ENCODE measurements at regions not wholly inside any gene's neighbourhood (a gene's known extent, or its start where the extent isn't known, plus 50 kb on each side); places are given as distances from the start of the nearest gene placed in this dataset.

GRCh38 chr6:151679941-151680340 is 127.5 kb upstream of the ESR1 start:
- POLR2A ChIA-PET (ENCODE audit: unreplicated experiment) = no interaction called here
- Histone ChIP-seq H4K20me1 (ENCODE audit: insufficient read depth) (no peaks in the 10 kb centered on the region), H3K4me1 (replicated peaks; ENCODE audit: insufficient read depth) (no peaks in the 10 kb centered on the region), H3K4me2 (no peak overlapping the region), H3F3A (ENCODE audit: insufficient read depth, low read depth) (no peaks in the 10 kb centered on the region), H3K9me2 (ENCODE audit: insufficient read depth) (no peaks in the 10 kb centered on the region), H3K9me3 (ENCODE audit: insufficient read depth, low read depth) (no peaks in the 10 kb centered on the region), H3K79me2 (ENCODE audit: low read depth) (no peaks in the 10 kb centered on the region), H3K27ac (no peak overlapping the region), H3K4me3 (no peak overlapping the region), H3K36me3 (ENCODE audit: low read depth) (no peaks in the 10 kb centered on the region), H2AFZ (no peak overlapping the region), H3K27me3 (ENCODE audit: insufficient read depth, low read depth) (no peaks in the 10 kb centered on the region)
- no peak for DNase-seq
- no TSS peak for BruUV-seq (replicated peaks)
- intact Hi-C loops (cut with micrococcal nuclease; ENCODE audit: unreplicated experiment) = loop anchor here (5.0 kb wide), 2 partner anchors 82 to 447 kb away; no protein-coding TSS in a partner anchor
- TF ChIP-seq EZH2 (IDR thresholded peaks at IDR 0.05; ENCODE audit: low read depth) = no peak
- TF ChIP-seq, protein P1, sequence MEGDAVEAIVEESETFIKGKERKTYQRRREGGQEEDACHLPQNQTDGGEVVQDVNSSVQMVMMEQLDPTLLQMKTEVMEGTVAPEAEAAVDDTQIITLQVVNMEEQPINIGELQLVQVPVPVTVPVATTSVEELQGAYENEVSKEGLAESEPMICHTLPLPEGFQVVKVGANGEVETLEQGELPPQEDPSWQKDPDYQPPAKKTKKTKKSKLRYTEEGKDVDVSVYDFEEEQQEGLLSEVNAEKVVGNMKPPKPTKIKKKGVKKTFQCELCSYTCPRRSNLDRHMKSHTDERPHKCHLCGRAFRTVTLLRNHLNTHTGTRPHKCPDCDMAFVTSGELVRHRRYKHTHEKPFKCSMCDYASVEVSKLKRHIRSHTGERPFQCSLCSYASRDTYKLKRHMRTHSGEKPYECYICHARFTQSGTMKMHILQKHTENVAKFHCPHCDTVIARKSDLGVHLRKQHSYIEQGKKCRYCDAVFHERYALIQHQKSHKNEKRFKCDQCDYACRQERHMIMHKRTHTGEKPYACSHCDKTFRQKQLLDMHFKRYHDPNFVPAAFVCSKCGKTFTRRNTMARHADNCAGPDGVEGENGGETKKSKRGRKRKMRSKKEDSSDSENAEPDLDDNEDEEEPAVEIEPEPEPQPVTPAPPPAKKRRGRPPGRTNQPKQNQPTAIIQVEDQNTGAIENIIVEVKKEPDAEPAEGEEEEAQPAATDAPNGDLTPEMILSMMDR (conservative IDR thresholded peaks at IDR 0.05) = no peak
- CTCF ChIA-PET = interaction anchor here (0.6 kb wide), 1 partner anchor 474 kb away, joined by 3 read pairs; no protein-coding TSS in a partner anchor

DNA sequence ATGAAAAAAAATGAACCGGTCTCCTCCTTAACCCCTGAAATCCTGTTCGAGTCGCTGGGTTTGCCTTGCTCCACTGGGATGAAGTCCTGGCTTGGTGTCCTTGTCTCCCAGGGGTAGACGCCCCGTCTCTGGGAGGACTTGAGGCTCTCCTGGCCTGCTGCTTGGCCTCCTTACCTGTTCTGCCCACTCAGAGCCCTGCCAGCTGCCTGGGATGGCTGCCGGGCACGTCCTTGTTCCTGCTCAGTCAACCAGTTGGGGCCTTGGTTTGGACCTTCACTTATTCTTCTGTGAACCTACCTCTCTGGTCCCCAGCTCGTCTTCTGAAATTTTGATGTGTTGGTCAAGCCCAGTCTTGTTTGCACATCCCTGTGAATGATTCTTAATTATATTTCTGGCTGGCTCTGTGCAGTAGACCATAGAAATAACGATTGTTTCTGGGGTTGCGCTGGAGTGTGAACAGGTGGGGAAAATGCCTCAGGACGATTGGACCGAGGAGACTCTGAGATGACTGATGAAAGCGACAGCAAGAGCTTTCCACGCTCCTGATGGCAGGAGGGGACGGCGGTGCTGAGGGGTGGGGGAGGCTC is 126.5 kb upstream of the ESR1 start:
- Histone ChIP-seq H3K79me2 (ENCODE audit: low read depth) (no peaks in the 10 kb centered on the region), H3K27me3 (ENCODE audit: insufficient read depth, low read depth) (no peaks in the 10 kb centered on the region), H2AFZ (no peak overlapping the region), H3K9me2 (ENCODE audit: insufficient read depth) (no peaks in the 10 kb centered on the region), H3K9me3 (ENCODE audit: insufficient read depth, low read depth) (no peaks in the 10 kb centered on the region), H4K20me1 (ENCODE audit: insufficient read depth) (no peaks in the 10 kb centered on the region), H3K27ac (no peak overlapping the region), H3K36me3 (ENCODE audit: low read depth) (no peaks in the 10 kb centered on the region), H3K4me3 (no peak overlapping the region), H3K4me1 (replicated peaks; ENCODE audit: insufficient read depth) (no peaks in the 10 kb centered on the region), H3K4me2 (no peak overlapping the region), H3F3A (ENCODE audit: insufficient read depth, low read depth) (no peaks in the 10 kb centered on the region)
- CTCF ChIA-PET = interaction anchor here (0.5 kb wide), 1 partner anchor 584 kb away, joined by 10 read pairs; no protein-coding TSS in a partner anchor
- POLR2A ChIA-PET (ENCODE audit: unreplicated experiment) = interaction anchor here (0.6 kb wide), 1 partner anchor 14 kb away, joined by 4 read pairs; no protein-coding TSS in a partner anchor
- TF ChIP-seq, protein P1 (conservative IDR thresholded peaks at IDR 0.05) = no peak
- no peak for TF ChIP-seq EZH2 (IDR thresholded peaks at IDR 0.05; ENCODE audit: low read depth)
- no peak for DNase-seq
- intact Hi-C loops (cut with micrococcal nuclease; ENCODE audit: unreplicated experiment) = no loop called here
- no TSS peak for BruUV-seq (replicated peaks)

DNA sequence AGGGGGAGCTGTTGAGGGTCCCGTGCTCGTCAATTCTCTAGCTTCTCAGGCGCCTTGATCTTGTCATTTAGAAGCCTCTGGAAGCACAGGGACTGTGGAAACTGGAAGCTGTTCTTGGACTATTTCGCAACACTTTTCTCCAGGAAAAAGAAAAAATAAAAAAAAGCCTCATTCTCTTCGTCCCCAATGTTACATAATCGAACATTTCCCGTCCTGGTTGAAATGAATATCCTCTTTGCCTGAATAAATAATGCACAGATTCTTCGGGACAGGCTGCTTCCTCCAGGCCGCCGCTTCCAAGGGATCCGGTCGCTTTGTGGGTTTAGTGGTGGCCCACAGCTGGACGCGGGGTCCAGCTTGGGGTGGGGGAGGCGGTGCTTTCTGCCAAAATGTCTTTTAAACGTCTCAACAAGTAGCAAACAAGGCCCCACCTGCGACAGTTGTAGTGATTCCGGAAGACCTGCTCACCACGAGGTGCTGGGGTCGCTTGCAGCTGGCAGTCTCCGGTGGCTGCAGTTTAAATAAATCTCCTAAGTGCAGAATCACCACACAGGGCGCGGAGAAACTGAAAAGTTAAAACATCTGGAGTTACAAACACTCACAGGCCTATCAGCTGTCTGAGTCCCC is 125.9 kb upstream of the ESR1 start:
- Histone ChIP-seq H3F3A (ENCODE audit: insufficient read depth, low read depth) (no peaks in the 10 kb centered on the region), H3K9me3 (ENCODE audit: insufficient read depth, low read depth) (no peaks in the 10 kb centered on the region), H3K9me2 (ENCODE audit: insufficient read depth) (no peaks in the 10 kb centered on the region), H2AFZ (no peak overlapping the region), H3K4me2 (no peak overlapping the region), H4K20me1 (ENCODE audit: insufficient read depth) (no peaks in the 10 kb centered on the region), H3K36me3 (ENCODE audit: low read depth) (no peaks in the 10 kb centered on the region), H3K4me1 (replicated peaks; ENCODE audit: insufficient read depth) (no peaks in the 10 kb centered on the region), H3K27ac (no peak overlapping the region), H3K4me3 (no peak overlapping the region), H3K27me3 (ENCODE audit: insufficient read depth, low read depth) (no peaks in the 10 kb centered on the region), H3K79me2 (ENCODE audit: low read depth) (no peaks in the 10 kb centered on the region)
- ChIA-PET CTCF (no interaction called here), POLR2A (ENCODE audit: unreplicated experiment) (interaction anchor here (0.6 kb wide), 1 partner anchor 14 kb away, joined by 4 read pairs; no protein-coding TSS in a partner anchor)
- BruUV-seq (replicated peaks) = no TSS peak
- no peak for DNase-seq
- intact Hi-C loops (cut with micrococcal nuclease; ENCODE audit: unreplicated experiment) = no loop called here
- TF ChIP-seq, protein P1 (conservative IDR thresholded peaks at IDR 0.05) = no peak
- no peak for TF ChIP-seq EZH2 (IDR thresholded peaks at IDR 0.05; ENCODE audit: low read depth)

Measured in PC-9 (cell line).